ENCODE measurements at regions not wholly inside any gene's neighbourhood (a gene's known extent, or its start where the extent isn't known, plus 50 kb on each side); places are given as distances from the start of the nearest gene placed in this dataset.

DNA sequence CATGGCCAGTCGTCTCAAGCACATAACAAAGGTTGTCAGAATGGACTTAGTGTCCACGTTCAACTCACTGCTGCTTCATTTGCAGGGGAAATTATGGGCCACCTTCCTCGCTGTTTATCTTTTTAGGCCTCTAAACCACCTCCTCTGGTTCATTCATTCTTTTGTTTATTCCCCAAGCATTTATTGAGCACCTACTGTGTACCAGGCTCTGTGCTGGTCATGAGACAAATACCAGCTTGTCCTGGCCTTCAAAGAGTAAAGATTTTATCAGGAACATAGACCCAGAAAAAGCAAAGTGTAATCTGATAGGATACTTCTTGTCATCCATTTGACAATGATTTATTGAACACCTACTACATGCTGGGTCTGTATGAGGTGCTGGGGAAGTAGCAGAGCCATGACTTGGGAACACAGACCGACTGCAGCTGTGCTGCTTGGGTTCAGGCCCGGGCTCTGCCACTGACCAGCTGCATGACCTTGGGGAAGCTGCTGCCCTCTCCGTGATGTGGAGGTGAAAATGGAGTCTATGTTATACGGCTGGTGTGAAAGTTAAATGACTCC, 63.4 kb upstream of the SLC6A6 start:
- no peak for DNase-seq

- DNase-seq, result no peak
These were observed 61.3 kb upstream of the SLC6A6 start for GRCh38 chr3:14340960-14341708.

DNA sequence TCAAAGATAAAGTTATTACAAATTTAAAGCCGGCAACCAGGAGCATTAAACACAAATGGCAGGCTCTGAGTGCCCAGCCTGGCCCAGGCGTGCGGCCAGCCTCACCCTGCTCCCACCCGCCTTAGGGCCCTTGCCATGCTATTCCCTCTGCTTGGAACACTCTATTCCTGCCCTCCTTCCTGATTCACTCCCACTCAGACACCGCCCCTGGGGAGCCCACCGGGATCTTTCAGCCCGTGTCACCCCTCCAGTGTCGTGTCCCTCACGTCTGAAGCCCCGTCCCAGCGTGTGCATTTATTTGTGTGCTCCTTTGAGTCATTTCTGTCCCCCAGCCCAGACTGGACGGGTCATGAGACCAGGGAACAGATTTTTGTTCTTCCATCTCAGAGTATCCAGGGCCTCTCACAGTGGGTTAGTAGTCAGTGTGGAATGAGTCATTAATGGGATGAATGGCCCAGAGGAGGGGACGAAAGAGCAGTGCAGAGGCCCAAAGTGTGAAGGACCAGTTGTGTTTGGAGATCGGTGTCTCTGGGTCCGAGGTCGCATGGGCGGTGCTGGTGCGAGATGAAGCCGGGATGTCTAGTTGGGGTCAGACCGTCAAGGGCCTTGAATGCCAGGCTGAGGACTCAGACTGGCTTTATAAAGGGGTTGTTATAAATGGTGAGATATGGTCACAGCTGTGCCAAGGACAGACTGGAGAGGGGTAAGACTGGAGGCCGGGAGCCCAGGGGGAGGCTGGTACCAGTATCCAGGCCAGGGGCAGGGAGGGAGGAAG, 58.9 kb upstream of the SLC6A6 start:
- DNase-seq, result no peak

GRCh38 chr3:14344351-14344750, 58.1 kb upstream of the SLC6A6 start:
- no peak for DNase-seq

GRCh38 chr3:14345496-14346150, 56.8 kb upstream of the SLC6A6 start:
- no peak for DNase-seq

GRCh38 chr3:14346191-14346590, 56.2 kb upstream of the SLC6A6 start:
- DNase-seq, result no peak

DNA sequence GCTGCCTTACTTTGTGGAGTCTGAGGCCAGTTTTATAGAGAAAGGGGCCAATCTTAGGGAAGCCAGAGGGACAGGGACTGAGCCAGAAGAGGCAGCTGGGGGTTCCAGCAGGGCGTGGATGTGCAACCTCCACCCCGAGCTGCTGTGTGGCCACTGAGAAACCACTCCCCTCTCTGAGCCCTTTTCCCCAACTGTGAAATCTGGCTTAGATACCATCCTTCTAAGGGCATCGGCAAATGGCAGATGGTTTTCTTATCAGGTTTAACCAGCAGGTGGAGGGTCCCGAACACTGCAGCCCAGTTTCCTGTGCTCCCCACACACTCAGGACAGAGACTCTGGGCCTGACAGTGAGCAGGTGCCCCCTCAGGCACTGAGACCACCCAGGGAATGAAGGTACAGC, 55.8 kb upstream of the SLC6A6 start:
- DNase-seq, result no peak

DNA sequence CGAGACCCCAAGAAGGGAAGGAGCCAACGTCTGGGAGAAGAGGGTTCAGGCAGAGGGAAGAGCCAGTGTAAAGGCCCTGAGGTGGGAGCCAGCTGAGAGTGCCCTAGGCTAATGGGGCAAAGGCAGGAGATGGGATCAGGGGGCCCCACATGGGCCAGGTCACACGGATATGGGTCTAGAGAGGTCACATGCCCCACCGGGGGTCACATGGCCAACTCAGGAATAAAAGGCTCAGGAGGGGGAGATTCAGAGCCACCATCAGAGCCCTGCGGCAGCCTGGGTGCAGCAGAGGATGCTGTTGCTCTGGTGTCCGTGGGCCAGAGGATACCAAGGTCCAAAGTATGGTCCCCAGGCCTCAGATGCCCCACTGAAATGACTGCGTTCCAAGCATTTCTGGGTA, 55.3 kb upstream of the SLC6A6 start:
- no peak for DNase-seq

DNA sequence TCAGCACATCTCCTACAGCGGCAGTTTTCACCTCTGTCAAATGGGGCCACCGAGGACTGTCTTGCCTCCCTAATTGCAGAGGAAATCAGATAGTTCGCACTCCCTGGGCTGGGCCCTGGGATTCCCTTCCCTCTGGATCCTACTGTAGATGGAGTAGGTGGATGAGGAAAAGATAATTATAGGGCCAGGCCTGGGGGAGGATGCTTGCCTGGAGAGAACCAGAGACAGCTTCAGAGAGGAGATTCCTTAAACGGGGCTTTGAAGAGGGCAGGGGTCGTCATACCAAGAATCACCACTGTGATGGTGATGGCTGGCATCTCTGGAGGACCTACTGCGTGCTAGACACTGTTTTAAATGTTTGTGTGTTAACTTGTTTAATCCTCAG, 50.8 kb upstream of the SLC6A6 start:
- DNase-seq, result no peak

- no peak for DNase-seq
These were observed 50.3 kb upstream of the SLC6A6 start for GRCh38 chr3:14352002-14352627.

Data from midbrain (tissue), 1 donor.